ENCODE measurements at regions not wholly inside any gene's neighbourhood (a gene's known extent, or its start where the extent isn't known, plus 50 kb on each side); places are given as distances from the start of the nearest gene placed in this dataset.

GRCh38 chr3:72663429-72663828, 184.8 kb downstream of the SHQ1 start:
- Histone ChIP-seq H3K36me3 (ENCODE audit: control insufficient read depth in 2 of 2, extremely low read depth in 1 of 2, insufficient read depth in 2 of 2, low read length in 2 of 2) (no peaks in the 10 kb centered on the region), H4K20me1 (replicated peaks; ENCODE audit: control insufficient read depth, extremely low read depth, insufficient read depth, low read length) (no peaks in the 10 kb centered on the region), H3K79me2 (ENCODE audit: control insufficient read depth, insufficient read depth, low read length) (no peaks in the 10 kb centered on the region), H3K9me3 (replicated peaks; ENCODE audit: control insufficient read depth, insufficient read depth, low read length) (no peaks in the 10 kb centered on the region), H3K27ac (ENCODE audit: insufficient read depth, low read depth, low read length) (no peak overlapping the region), H3K9ac (replicated peaks; ENCODE audit: extremely low read depth, insufficient read depth, low read length) (no peak overlapping the region), H3K27me3 (ENCODE audit: control insufficient read depth in 2 of 2, insufficient read depth in 2 of 2, low read length in 2 of 2) (peaks cover 0 to 1% of the 10 kb centered on the region in 2 experiments), H3K4me2 (ENCODE audit: insufficient read depth, low read length) (no peak overlapping the region), H2AFZ (ENCODE audit: low read depth, low read length) (no peak overlapping the region), H3K4me1 (ENCODE audit: control insufficient read depth, extremely low read depth, insufficient read depth, low read length) (no peaks in the 10 kb centered on the region), H3K9me1 (replicated peaks; ENCODE audit: control insufficient read depth, extremely low read depth, insufficient read depth, low read length) (no peaks in the 10 kb centered on the region), H3K4me3 (replicated peaks in 1 of 3; ENCODE audit: insufficient read depth in 1 of 3, low read depth in 1 of 3, low read length in 3 of 3) (no peak overlapping the region)
- CTCF ChIA-PET: interaction anchor here (5.8 kb wide), 1 partner anchor 159 kb away, joined by 201 read pairs; no protein-coding TSS in a partner anchor
- FAIRE-seq (no peak), DNase-seq (ENCODE audit: low read depth, low spot score) (no peak)
- dilution Hi-C loops (cut with MboI; ENCODE audit: extremely low pct_ligation_motif_present, low sequenced_read_pairs): no loop called here
- intact Hi-C loops (cut with micrococcal nuclease): no loop called here
- BruUV-seq (replicated peaks): no TSS peak
- POLR2A ChIA-PET: no interaction called here
- TF ChIP-seq FOS (IDR thresholded peaks at IDR 0.05; ENCODE audit: borderline replicate concordance, insufficient read depth, low read length) (no peak), POLR2AphosphoS5 (IDR thresholded peaks at IDR 0.05; ENCODE audit: insufficient read depth, low read depth, low read length) (no peak), JUN (IDR thresholded peaks at IDR 0.05; ENCODE audit: borderline replicate concordance, insufficient read depth, insufficient read length, low read depth) (no peak), MAX (IDR thresholded peaks at IDR 0.05; ENCODE audit: insufficient read depth, insufficient read length) (no peak), MYC (IDR thresholded peaks at IDR 0.05; ENCODE audit: low read depth, low read length) (no peak), EZH2 (IDR thresholded peaks at IDR 0.05; ENCODE audit: borderline replicate concordance, low read depth, low read length, severe bottlenecking) (no peak), GATA2 (IDR thresholded peaks at IDR 0.05; ENCODE audit: insufficient read depth, insufficient read length, low read depth, low read length) (no peak), CTCF (IDR thresholded peaks at IDR 0.05; ENCODE audit: extremely low read depth in 1 of 2, insufficient read depth in 1 of 2, low read depth in 1 of 2, low read length in 2 of 2) (no peak), POLR2A (IDR thresholded peaks at IDR 0.05; ENCODE audit: low read depth, low read length) (no peak)

Measured in endothelial cell of umbilical vein (primary cell).